ENCODE measurements at regions not wholly inside any gene's neighbourhood (a gene's known extent, or its start where the extent isn't known, plus 50 kb on each side); places are given as distances from the start of the nearest gene placed in this dataset.

GRCh38 chr3:22159004-22159695, 408.1 kb upstream of the ZNF385D start:
- TF ChIP-seq RXRA (IDR thresholded peaks at IDR 0.05; ENCODE audit: insufficient read depth, low read depth, low read length) (no peak), CBX5 (IDR thresholded peaks at IDR 0.05; ENCODE audit: low read depth, low read length) (no peak)
- TF ChIP-seq, protein P1, sequence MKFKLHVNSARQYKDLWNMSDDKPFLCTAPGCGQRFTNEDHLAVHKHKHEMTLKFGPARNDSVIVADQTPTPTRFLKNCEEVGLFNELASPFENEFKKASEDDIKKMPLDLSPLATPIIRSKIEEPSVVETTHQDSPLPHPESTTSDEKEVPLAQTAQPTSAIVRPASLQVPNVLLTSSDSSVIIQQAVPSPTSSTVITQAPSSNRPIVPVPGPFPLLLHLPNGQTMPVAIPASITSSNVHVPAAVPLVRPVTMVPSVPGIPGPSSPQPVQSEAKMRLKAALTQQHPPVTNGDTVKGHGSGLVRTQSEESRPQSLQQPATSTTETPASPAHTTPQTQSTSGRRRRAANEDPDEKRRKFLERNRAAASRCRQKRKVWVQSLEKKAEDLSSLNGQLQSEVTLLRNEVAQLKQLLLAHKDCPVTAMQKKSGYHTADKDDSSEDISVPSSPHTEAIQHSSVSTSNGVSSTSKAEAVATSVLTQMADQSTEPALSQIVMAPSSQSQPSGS (IDR thresholded peaks at IDR 0.05; ENCODE audit: low read length): no peak
- POLR2A ChIA-PET (ENCODE audit: partially characterized antibody): no interaction called here
- DNase-seq (ENCODE audit: low read depth in 1 of 2, low spot score in 2 of 2) (no peak), FAIRE-seq (no peak)
- CTCF ChIA-PET (ENCODE audit: partially characterized antibody): interaction anchor here (0.6 to 1.5 kb wide), 2 partner anchors 31 to 933 kb away, joined by 3 read pairs; no protein-coding TSS in a partner anchor
- no peaks in the 10 kb centered on the region for H3K23me2 ChIP-seq (ENCODE audit: low read depth, low read length)
- H2BK20ac ChIP-seq (ENCODE audit: low read length): no peak overlapping the region
- no peak overlapping the region for H4K8ac ChIP-seq (ENCODE audit: extremely low read depth, insufficient read depth, low read length)
- peaks cover 0 to 4% (median 0%) of the 10 kb centered on the region in 4 experiments; a peak in 1 of 7 replicates for H3K4me1 ChIP-seq (replicated peaks in 1 of 4; ENCODE audit: control insufficient read depth in 3 of 4, insufficient read depth in 4 of 4, low read length in 3 of 4)
- no peak overlapping the region for H2AFZ ChIP-seq (ENCODE audit: low read length)
- no peaks in the 10 kb centered on the region for H4K20me1 ChIP-seq (replicated peaks in 1 of 2; ENCODE audit: control insufficient read depth in 1 of 2, insufficient read depth in 2 of 2, low read length in 2 of 2)
- 94 to 100% methylated on average over 1 to 5 of the region's 5 CpGs for WGBS, 2 experiments (ENCODE audit: extremely low coverage in 1 of 2, insufficient coverage in 1 of 2, insufficient read length in 1 of 2, insufficient replicate concordance in 2 of 2, low coverage in 1 of 2, low lambda C conversion rate in 2 of 2, missing lambda C conversion rate in 1 of 2)
- no peak overlapping the region for H2BK12ac ChIP-seq (ENCODE audit: low read depth, low read length)
- peak overlapping the region in 1 of 4 experiments; percentile 34; a peak in 1 of 7 replicates for H3K9ac ChIP-seq (replicated peaks in 1 of 4; ENCODE audit: extremely low read depth in 1 of 4, low read depth in 3 of 4, low read length in 3 of 4)
- H3K4ac ChIP-seq (replicated peaks; ENCODE audit: insufficient read length, low read depth, low read length): no peak overlapping the region
- H2BK5ac ChIP-seq (ENCODE audit: low read depth, low read length): no peak overlapping the region
- no peak overlapping the region for H3K14ac ChIP-seq (ENCODE audit: insufficient read length)
- H3K4me2 ChIP-seq (ENCODE audit: insufficient read depth in 1 of 2, low read depth in 2 of 2, low read length in 2 of 2): no peak overlapping the region
- H3K79me1 ChIP-seq (ENCODE audit: low read depth, low read length): no peaks in the 10 kb centered on the region
- H3K56ac ChIP-seq (replicated peaks; ENCODE audit: insufficient read length, low read depth, low read length): no peak overlapping the region
- H3K79me2 ChIP-seq (ENCODE audit: control insufficient read depth in 1 of 2, insufficient read depth in 2 of 2, low read length in 2 of 2): no peaks in the 10 kb centered on the region
- no peaks in the 10 kb centered on the region for H3K27me3 ChIP-seq (replicated peaks in 1 of 4; ENCODE audit: control insufficient read depth in 3 of 4, extremely low read depth in 1 of 4, insufficient read depth in 3 of 4, low read length in 3 of 4)
- H3K23ac ChIP-seq (ENCODE audit: insufficient read length): no peak overlapping the region
- no peak overlapping the region for H3K27ac ChIP-seq (ENCODE audit: low read depth, low read length)
- H2BK120ac ChIP-seq (replicated peaks; ENCODE audit: low read depth, low read length): no peak overlapping the region
- no peak overlapping the region for H3K4me3 ChIP-seq (ENCODE audit: extremely low read depth in 1 of 4, insufficient read depth in 2 of 4, low read depth in 3 of 4, low read length in 4 of 4)
- no peak overlapping the region for H2AK5ac ChIP-seq (ENCODE audit: low read depth, low read length)
- no peaks in the 10 kb centered on the region for H3K9me3 ChIP-seq (ENCODE audit: insufficient read depth in 2 of 2, low read depth in 1 of 2, low read length in 1 of 2)
- H4K91ac ChIP-seq (replicated peaks; ENCODE audit: insufficient read length, low read length): no peak overlapping the region
- no peaks in the 10 kb centered on the region for H3K36me3 ChIP-seq (ENCODE audit: control insufficient read depth in 2 of 4, insufficient read depth in 4 of 4, low read length in 3 of 4)
- H4K5ac ChIP-seq (ENCODE audit: insufficient read length, low read depth, low read length): no peak overlapping the region
- H2BK15ac ChIP-seq (ENCODE audit: low read length): no peak overlapping the region
- H3K18ac ChIP-seq (ENCODE audit: extremely low read depth, low read length): no peak overlapping the region

Data from H1 (cell line).